ENCODE measurements at regions not wholly inside any gene's neighbourhood (a gene's known extent, or its start where the extent isn't known, plus 50 kb on each side); places are given as distances from the start of the nearest gene placed in this dataset.

- TF ChIP-seq CTCF (IDR thresholded peaks at IDR 0.05; ENCODE audit: low read depth, low read length): no peak
- no peak overlapping the region for H3K4me3 ChIP-seq (ENCODE audit: low read depth, low read length)
Measured at GRCh38 chr3:74332165-74332564, 282.3 kb downstream of the CNTN3 start.

DNA sequence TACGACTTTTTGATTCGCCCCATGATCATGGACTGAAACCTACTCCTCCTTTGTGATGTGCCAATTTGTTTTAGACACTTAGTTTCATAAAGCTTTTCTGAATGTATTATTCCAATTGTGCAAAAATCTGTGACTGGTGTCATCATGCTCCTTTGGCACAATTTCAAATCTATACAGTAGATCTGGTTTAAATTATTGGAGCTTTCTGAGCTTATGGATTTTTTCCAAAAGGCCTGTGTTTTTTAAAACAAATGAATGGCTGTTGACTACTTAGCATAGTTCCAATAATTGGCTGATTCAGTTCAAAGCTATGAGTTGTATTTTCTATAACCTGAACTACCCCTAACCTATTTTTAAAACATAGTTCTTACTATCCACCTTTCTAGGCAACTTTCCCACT, 282.7 kb downstream of the CNTN3 start:
- H3K4me3 ChIP-seq (ENCODE audit: low read depth, low read length): no peak overlapping the region
- TF ChIP-seq CTCF (IDR thresholded peaks at IDR 0.05; ENCODE audit: low read depth, low read length): no peak

GRCh38 chr3:74329096-74329495, 285.4 kb downstream of the CNTN3 start:
- no peak overlapping the region for H3K4me3 ChIP-seq (ENCODE audit: low read depth, low read length)
- TF ChIP-seq CTCF (IDR thresholded peaks at IDR 0.05; ENCODE audit: low read depth, low read length): no peak

GRCh38 chr3:74328435-74328834, 286.0 kb downstream of the CNTN3 start:
- no peak overlapping the region for H3K4me3 ChIP-seq (ENCODE audit: low read depth, low read length)
- TF ChIP-seq CTCF (IDR thresholded peaks at IDR 0.05; ENCODE audit: low read depth, low read length): no peak

DNA sequence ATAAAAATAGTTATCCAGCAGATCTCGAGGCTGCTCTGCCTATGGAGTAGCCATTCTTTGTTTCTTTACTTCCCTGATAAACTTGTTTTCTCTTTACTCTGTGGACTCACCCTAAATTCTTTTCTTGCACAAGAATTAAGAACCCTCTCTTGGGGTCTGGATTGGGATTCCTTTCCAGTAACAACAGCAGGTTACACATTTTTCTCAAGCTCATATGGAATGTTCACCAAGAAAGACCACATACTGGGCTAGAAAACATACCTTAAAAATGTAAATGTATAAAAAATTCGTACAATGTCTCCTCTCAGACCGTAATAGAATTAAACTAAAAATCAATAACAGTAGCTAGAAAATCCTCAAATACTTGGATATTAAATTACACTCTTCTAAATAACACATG, 299.2 kb downstream of the CNTN3 start:
- no peak for TF ChIP-seq CTCF (IDR thresholded peaks at IDR 0.05; ENCODE audit: low read depth, low read length)
- H3K4me3 ChIP-seq (ENCODE audit: low read depth, low read length): no peak overlapping the region

- TF ChIP-seq CTCF (IDR thresholded peaks at IDR 0.05; ENCODE audit: low read depth, low read length): no peak
- H3K4me3 ChIP-seq (ENCODE audit: low read depth, low read length): no peak overlapping the region
Measured at GRCh38 chr3:74314696-74315095, 299.8 kb downstream of the CNTN3 start.

GRCh38 chr3:74309716-74310115, 304.7 kb downstream of the CNTN3 start:
- H3K4me3 ChIP-seq (ENCODE audit: low read depth, low read length): no peak overlapping the region
- TF ChIP-seq CTCF (IDR thresholded peaks at IDR 0.05; ENCODE audit: low read depth, low read length): no peak

Measured in WI38 (cell line).